GM10266 (cell line): ENCODE measurements at regions not wholly inside any gene's neighbourhood (a gene's known extent, or its start where the extent isn't known, plus 50 kb on each side); places are given as distances from the start of the nearest gene placed in this dataset.

Experiments
- DNase-seq: peaks from one replicate; pipeline ENCODE4 v3.0.0; 2012; ENCODE audit errors: extremely low spot score
- TF ChIP-seq, protein P1 (sequence below): IDR thresholded peaks from 2 replicates; pipeline ENCODE4 v1.5.1; 2012; ENCODE audit warnings: mild to moderate bottlenecking, low read depth; ENCODE audit not compliant: control insufficient read depth, insufficient read depth; ENCODE audit errors: missing control alignments

DNA sequence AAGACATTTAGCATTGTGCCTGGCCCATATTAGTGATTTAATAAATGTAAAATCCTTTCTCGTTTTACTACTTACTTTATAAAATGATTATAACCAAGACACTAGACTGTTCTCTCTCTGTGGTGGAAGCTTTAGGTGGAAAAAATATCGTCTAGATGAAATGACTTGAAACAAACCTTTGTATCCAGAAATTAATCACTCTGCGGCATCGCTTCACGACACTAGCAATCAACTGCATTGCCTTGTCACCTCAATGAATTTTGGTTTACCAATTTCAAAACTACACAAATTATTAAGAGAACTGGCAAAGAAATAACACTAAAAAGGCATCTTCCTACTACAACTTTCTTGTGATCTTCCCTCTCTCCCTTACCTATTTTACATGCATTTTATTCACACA lies 627.2 kb upstream of the ROBO1 start:
- DNase-seq: no peak
- TF ChIP-seq, protein P1, sequence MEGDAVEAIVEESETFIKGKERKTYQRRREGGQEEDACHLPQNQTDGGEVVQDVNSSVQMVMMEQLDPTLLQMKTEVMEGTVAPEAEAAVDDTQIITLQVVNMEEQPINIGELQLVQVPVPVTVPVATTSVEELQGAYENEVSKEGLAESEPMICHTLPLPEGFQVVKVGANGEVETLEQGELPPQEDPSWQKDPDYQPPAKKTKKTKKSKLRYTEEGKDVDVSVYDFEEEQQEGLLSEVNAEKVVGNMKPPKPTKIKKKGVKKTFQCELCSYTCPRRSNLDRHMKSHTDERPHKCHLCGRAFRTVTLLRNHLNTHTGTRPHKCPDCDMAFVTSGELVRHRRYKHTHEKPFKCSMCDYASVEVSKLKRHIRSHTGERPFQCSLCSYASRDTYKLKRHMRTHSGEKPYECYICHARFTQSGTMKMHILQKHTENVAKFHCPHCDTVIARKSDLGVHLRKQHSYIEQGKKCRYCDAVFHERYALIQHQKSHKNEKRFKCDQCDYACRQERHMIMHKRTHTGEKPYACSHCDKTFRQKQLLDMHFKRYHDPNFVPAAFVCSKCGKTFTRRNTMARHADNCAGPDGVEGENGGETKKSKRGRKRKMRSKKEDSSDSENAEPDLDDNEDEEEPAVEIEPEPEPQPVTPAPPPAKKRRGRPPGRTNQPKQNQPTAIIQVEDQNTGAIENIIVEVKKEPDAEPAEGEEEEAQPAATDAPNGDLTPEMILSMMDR: no peak

DNA sequence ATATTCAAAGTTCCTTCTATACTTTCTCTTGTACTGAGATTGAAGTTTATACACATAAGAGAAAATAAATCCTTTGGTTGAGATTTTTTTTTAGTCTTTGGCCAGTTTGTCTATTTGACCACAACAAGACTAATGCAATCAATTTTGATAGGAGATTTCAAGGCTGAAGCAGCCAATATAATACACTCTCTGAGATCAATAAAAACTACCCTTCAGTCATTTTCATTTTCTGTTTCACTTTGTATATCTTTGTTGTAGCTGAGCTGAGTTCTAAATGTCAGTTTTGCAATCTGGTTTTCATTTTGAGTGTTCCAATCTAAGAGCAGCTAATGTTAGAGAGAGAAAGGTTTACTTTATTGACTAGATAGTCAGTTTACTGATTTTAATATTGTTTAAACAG lies 623.8 kb upstream of the ROBO1 start:
- DNase-seq: no peak
- TF ChIP-seq, protein P1: no peak

DNA sequence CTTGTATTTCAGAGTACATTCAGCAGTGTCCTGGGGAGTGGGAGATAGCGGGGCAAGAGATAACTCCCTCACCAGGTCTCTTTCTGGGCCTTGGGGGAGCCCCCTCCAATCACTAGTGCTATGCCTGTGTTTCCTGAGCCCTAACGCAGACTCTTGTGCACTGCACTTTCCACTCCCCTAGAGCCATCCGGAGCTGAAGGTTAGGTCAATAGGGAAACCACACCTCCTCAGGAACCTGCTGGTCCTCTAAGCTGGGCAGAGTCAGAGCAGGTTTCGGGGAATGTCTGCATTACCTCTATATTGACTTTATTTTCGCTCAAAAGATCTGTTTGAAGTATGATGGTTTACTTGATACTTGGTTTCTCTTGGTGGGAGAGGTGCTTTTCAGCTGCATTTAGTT lies 617.0 kb upstream of the ROBO1 start:
- no peak for DNase-seq
- TF ChIP-seq, protein P1: no peak

DNA sequence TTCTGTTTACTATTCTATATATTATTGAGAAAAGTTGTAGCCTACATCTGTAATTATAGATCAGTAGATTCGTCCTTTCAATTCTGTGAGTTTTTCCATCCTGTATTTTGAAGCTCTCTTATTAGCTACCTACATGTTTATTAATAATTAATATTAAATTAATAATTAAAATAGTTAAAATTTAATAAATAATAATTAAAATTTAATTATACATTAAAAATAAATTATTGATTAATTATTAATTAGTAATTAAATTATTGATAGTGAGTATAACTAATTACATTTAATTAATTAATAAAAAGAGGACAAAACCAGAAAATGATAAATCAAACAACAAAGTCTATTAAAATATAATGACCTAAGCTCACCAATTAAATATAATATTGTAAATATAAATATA lies 606.6 kb upstream of the ROBO1 start:
- no peak for DNase-seq
- TF ChIP-seq, protein P1: no peak

DNA sequence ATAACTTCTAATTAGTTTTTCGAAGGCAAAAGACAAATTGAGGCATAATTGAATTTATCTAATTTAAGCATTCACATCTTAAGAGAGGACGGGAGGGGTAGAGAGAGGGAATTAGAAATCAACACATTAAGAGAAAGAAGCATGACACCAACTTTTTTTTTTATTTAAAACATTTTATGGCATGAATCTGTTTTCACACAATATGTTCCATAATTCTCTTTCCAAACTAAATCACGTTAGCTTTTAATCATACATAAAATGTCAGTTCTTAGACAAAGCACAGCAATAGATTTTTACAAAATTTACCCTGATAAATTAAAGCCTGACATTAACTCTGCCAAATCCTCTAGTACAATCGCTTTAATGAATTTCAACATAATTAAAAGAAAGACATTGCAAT lies 600.8 kb upstream of the ROBO1 start:
- TF ChIP-seq, protein P1: no peak
- DNase-seq: no peak

DNA sequence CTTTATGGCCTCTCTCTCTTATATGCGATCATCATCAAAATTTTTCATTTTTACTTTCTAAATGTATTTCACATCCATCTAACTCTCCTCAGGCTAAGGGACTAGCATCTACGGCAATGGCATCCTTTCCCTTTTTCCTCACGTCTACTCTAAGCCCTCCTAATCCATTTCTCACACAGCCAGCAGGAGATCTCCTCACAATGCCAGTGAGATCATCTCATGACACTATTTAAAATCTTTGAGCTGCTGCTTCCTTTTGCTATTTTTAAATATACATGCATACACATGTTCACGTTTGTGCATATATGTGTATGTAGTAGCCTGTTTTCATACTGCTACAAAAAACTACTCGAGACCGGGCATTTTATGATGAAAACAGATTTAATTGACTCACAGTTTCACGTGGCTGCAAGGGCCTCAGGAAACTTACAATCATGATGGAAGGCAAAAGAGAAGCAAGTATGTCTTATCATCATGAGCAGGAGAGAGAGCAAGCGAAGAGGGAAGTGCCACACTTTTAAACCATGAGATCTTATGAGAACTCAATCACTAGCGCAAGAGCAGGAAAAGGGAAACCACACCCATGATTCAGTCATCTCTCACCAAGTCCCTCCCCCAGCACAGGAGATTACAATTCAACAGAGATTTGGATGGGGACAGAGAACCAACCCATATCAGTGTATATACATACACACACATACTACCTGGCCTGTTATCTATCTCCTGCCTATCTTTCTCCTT lies 599.2 kb upstream of the ROBO1 start:
- TF ChIP-seq, protein P1: no peak
- no peak for DNase-seq

DNA sequence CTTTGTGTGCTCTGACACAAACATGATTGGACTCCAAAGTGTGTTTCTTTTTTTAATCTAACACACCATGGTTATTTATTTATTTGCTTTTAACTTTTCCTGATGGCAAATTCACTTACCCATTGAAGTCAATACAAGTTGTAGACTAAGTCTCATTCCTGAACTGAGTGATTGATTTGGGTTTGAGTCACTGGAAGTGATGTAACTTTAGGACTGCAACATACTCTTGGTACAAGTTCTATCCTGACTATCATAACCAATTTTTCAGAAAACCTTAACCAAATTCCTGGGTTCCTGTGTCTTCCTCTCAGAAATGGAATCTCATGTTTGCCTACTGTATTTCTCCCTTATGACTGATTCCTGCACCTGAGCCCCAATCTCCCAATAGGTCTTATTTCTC lies 590.0 kb upstream of the ROBO1 start:
- no peak for DNase-seq
- TF ChIP-seq, protein P1: no peak
